A549 (cell line): ENCODE measurements at regions not wholly inside any gene's neighbourhood (a gene's known extent, or its start where the extent isn't known, plus 50 kb on each side); places are given as distances from the start of the nearest gene placed in this dataset.

ENCODE experiments used
- CTCF ChIP-seq: fragments of >200 bp; sonication (Bioruptor Twin); formaldehyde crosslinking; IDR thresholded peaks from 3 replicates; pipeline ENCODE4 v1.5.1; 2016
- KDM5A ChIP-seq: fragments of 200-600 bp; sonication (generic); IDR thresholded peaks from 2 replicates; pipeline ENCODE4 v1.6.1; 2016; ENCODE audit warnings: antibody characterized with exemption, mild to moderate bottlenecking
- RAD21 ChIP-seq, 2 experiments: fragments of >200 bp in 1 of 2; sonication (Bioruptor Twin) in 1 of 2; formaldehyde crosslinking in 1 of 2; IDR thresholded peaks in 1 of 2; conservative IDR thresholded peaks in 1 of 2; 2 replicates in 1 of 2; 3 replicates in 1 of 2; pipeline ENCODE4 v1.6.1; 2012 to 2018; ENCODE audit warnings: inconsistent platforms in 1 of 2

- TF ChIP-seq RAD21 (conservative IDR thresholded peaks at IDR 0.05 in 1 of 2, IDR thresholded peaks at IDR 0.05 in 1 of 2): no peak
- TF ChIP-seq CTCF: no peak
- TF ChIP-seq KDM5A: no peak
Measured at GRCh38 chr6:21321076-21321475, 272.5 kb upstream of the SOX4 start.
